PC-3 (cell line): ENCODE measurements at regions not wholly inside any gene's neighbourhood (a gene's known extent, or its start where the extent isn't known, plus 50 kb on each side); places are given as distances from the start of the nearest gene placed in this dataset.

ENCODE experiments used
- CTCF ChIP-seq: fragments of 300-600 bp; sonication (generic); conservative IDR thresholded peaks from 2 replicates; pipeline ENCODE4 v1.5.1; 2017; ENCODE audit warnings: antibody characterized with exemption, low read depth, mild to moderate bottlenecking, low read length
- EZH2 ChIP-seq: fragments of 300-600 bp; sonication (generic); IDR thresholded peaks from one replicate; pipeline ENCODE4 v1.6.1; 2017; ENCODE audit warnings: antibody characterized with exemption, mild to moderate bottlenecking, low read length; ENCODE audit not compliant: unreplicated experiment

GRCh38 chr5:17400724-17401469 lies 97.1 kb upstream of the TAF11L2 start:
- no peak for TF ChIP-seq CTCF
- no peak for TF ChIP-seq EZH2
